HG02588 (cell line): ENCODE measurements at regions not wholly inside any gene's neighbourhood (a gene's known extent, or its start where the extent isn't known, plus 50 kb on each side); places are given as distances from the start of the nearest gene placed in this dataset.
"Not testable (repeated sequence)": the region's sequence is repeated elsewhere in the genome, so short reads cannot be mapped to it uniquely, and the experiment has no call there.

ENCODE experiments used
- ATAC-seq: cut with Tn5 transposase; IDR thresholded peaks from one replicate; pipeline ENCODE4 v1.9.1; 2021; ENCODE audit warnings: mild to moderate bottlenecking, moderate library complexity; ENCODE audit not compliant: unreplicated experiment

DNA sequence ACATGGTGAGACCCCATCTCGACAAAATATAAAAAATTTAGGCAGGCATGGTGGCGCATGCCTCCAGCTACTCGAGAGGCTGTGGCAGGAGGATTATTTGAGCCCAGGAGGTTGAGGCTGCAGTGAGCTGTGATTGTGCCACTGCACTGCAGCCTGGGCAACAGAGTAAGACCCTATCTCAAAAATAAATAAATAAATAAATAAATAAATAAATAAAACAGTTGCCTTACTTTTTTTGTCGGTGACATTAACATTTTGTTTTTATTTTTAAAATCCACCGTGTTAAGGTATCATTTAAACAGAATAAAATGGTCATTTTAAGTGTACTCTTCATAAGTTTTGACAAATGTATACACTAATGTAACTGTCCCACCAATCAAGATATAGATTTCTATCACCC, 57.0 kb downstream of the RASL11A start:
- ATAC-seq: no peak

DNA sequence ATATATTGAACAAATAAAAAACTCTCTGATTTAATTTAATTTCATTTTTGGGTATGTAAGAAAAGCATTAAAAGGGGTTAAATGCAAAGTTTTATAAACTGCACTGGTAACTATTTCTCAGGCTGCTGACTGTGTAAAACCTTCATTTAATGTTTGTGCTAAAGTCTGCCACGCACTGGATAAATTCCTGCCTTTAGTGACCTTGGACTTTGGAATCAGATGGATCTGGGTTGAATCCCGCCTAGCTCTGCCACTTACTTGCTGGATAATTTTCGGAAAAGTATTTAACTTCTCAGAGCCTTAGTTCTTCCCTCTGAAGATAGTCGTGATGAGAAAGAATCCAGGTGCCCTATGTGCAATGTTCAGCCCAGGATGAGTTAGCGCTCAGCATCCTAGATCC, 58.6 kb downstream of the RASL11A start:
- ATAC-seq: no peak

GRCh38 chr13:27334774-27335435, 64.3 kb downstream of the RASL11A start:
- no peak for ATAC-seq

DNA sequence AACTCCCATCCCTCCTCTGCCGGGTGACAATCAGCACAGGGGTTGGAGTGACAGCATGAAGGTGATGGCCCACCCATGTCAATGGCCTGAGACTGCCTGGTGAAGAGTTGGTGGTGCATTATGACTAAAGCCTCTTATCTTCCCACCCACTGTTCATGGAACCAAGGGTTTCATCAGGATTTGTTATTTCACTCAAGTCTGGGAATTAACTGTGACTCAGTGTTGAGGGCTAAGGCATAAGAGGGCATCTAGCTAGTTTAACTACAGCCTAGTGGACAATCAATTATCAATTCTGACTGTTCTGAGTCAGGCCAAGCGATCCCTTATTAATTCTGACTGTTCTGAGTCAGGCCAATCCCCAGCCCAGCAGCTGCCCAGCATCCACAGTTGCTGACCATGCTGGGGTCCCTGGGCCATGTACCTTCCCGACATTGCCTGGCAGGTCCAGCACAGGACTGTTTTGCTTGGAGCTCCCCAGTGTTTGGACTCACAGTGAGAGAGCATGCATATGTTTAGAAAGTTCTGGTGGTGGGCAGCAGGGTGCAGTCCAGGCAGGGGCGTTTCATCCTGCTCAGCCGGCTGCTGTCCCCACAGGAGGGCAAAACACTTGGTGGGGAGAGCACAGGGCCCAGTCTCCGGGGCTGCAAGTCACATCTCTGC, 65.5 kb downstream of the RASL11A start:
- no peak for ATAC-seq

GRCh38 chr13:27338207-27338606, 67.6 kb downstream of the RASL11A start:
- no peak for ATAC-seq

- no peak for ATAC-seq
Observed at GRCh38 chr13:27338816-27339215, 68.2 kb downstream of the RASL11A start.

- ATAC-seq: no peak
Observed at GRCh38 chr13:27339299-27339698, 68.7 kb downstream of the RASL11A start.

DNA sequence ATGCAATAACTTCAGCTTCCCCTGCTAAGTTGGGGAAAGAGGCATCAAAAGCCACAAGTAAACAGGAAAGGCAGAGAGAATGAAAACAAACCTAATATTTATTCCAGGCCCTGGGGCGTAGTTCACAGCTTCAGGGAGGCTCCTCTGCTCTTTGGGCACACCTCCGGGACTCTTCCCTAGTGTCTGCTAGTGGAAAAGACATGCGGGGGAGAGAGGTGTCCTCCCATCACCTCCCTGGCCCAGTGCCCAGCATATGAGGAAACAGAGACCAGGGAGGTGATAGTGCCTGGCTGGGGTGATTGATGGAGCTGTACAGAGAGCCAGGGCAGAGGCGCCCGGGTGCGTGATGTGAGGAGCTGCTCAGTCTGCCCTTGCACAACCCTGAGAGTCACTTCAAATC, 71.0 kb downstream of the RASL11A start:
- no peak for ATAC-seq

- ATAC-seq: no peak
Observed at GRCh38 chr13:27347211-27347772, 76.7 kb downstream of the RASL11A start.

GRCh38 chr13:27348461-27348860, 76.0 kb upstream of the GTF3A start:
- ATAC-seq: no peak

DNA sequence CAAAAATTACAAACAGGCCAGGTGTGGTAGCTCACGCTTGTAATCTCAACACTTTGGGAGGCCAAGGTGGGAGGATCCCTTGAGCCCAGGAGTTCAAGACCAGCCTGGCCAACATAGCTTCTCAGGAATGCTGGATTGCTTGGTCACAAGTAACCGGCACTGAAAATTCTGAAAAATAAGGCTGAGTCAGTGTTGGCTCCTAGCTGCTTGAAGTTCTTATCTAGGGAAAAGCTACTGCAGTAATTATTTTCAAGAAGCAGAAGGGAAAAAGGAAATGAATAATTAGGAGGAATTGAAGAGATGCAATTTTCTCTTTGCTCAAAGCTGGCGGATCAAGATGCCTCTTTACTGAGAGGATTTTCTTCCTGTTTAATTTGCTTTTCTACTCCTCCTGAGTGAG, 75.0 kb upstream of the GTF3A start:
- ATAC-seq: no peak

- ATAC-seq: not testable (repeated sequence)
Observed at GRCh38 chr13:27350825-27351224, 73.6 kb upstream of the GTF3A start.

DNA sequence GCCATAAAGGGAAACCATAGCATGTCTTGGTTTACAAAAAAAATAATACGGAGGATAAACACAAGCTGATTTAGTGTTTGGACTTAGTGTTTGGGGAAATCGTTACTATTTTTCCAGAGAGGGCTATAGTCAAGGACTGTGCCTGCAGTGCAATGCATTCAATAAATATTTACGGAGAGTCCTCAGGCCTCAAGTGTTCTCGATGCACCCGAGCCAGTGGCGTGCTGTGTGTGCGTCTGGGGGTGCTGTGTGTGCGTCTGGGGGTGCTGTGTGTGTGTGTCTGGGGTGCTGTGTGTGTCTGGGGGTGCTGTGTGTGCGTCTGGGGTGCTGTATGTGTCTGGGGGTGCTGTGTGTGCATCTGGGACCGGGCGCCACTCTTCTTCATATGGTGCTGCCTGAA, 71.7 kb upstream of the GTF3A start:
- peak; percentile 3 for ATAC-seq

- ATAC-seq: peak; percentile 98
Observed at GRCh38 chr13:27353166-27353583, 71.2 kb upstream of the GTF3A start.

GRCh38 chr13:27353708-27354107, 70.7 kb upstream of the GTF3A start:
- ATAC-seq: no peak

- ATAC-seq: no peak
Observed at GRCh38 chr13:27354379-27354778, 70.0 kb upstream of the GTF3A start.

DNA sequence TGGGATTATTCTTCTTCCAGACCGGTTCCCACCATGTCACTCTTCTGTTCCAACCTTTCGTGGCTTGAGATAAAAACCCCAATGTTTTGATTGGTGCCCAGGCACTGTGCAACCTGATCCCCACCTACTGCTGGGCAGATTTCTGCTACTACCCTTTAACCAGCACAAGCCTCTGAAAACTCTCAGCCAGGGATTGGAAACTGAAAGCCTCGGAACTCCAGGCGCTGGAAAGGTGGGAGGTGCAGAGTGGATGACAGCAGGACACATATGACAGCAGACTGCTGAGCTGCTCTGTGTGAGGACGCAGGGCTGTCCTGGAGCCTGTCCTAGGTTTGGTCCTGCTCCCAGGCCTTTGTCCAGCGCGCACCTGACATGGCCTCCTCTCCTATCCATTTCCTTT, 68.5 kb upstream of the GTF3A start:
- no peak for ATAC-seq

- ATAC-seq: no peak
Observed at GRCh38 chr13:27358420-27358819, 66.0 kb upstream of the GTF3A start.

GRCh38 chr13:27359199-27359821, 65.1 kb upstream of the GTF3A start:
- ATAC-seq: no peak

GRCh38 chr13:27360562-27360961, 63.9 kb upstream of the GTF3A start:
- no peak for ATAC-seq

DNA sequence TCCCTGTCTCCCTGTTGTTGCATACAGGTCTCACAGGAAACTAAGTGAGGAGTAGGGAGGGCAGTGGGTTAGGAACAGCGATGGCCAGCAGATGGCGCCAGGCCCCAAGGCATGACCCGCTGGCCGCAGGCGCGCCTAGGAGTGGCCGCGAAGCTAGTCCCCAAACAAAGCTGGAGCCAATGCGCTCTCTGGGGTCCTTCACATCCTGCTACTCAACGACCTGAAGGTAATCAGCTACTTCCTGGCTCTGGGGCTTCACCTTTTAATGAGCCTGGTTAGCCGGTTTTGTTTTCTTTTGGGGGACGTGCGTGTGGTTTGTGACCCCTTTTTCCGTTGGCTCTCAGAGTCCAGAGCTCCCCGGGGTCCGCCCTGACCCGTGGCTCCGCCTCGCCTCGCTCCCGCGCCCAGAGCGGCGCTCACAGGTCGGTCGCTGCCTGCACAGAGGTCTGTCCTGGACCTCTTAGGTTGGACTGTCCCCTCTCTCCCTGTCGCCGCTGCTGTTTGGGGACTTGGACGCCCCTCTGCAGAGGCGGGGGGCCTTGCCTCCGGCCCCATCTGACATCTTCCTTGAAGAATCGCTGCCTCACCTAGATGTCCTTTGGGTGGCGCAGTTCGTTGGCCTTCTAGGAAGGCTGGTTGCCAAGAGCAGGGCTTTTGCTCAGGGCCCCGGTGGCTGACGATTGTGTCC, 62.2 kb upstream of the GTF3A start:
- peak; percentile 80 for ATAC-seq
